ENCODE measurements at regions not wholly inside any gene's neighbourhood (a gene's known extent, or its start where the extent isn't known, plus 50 kb on each side); places are given as distances from the start of the nearest gene placed in this dataset.

GRCh38 chr4:135316266-135316779, 1114.7 kb upstream of the PABPC4L start:
- no peak for TF ChIP-seq CTCF (IDR thresholded peaks at IDR 0.05)
- no peak for TF ChIP-seq POLR2AphosphoS5 (IDR thresholded peaks at IDR 0.05)
- no peak for TF ChIP-seq POLR2A (IDR thresholded peaks at IDR 0.05)

Data from gastroesophageal sphincter (tissue), 3 donors.